Left colon (tissue), 2 donors: ENCODE measurements at regions not wholly inside any gene's neighbourhood (a gene's known extent, or its start where the extent isn't known, plus 50 kb on each side); places are given as distances from the start of the nearest gene placed in this dataset.

Source experiments
- ATAC-seq: fragments of 200-7000 bp; cut with Tn5 transposase; one replicate; pipeline ENCODE4 v1.9.1; 2020; ENCODE audit warnings: mild to moderate bottlenecking, moderate library complexity
- DNase-seq, 2 donors: peaks; one replicate each; pipeline ENCODE4 v3.0.0-alpha.2; 2020
- intact Hi-C, 2 donors: fragments of 100-400 bp; cut with DNase I in 1 of 2; cut with micrococcal nuclease in 1 of 2; formaldehyde crosslinking; loops; one replicate each; pipeline versions ENCODE4 v1.11.2 to v1.14.0; 2022; cut with DNase I, micrococcal nuclease
- donor health status: DM: no; HTN: no; CAD: no.
- donor health status: DM: yes; HTN: yes; CAD: no.

GRCh38 chr5:84634256-84634655 lies 249.6 kb upstream of the EDIL3 start:
- DNase-seq (no peak), ATAC-seq (no peak)
- intact Hi-C loops, result no loop called here

DNA sequence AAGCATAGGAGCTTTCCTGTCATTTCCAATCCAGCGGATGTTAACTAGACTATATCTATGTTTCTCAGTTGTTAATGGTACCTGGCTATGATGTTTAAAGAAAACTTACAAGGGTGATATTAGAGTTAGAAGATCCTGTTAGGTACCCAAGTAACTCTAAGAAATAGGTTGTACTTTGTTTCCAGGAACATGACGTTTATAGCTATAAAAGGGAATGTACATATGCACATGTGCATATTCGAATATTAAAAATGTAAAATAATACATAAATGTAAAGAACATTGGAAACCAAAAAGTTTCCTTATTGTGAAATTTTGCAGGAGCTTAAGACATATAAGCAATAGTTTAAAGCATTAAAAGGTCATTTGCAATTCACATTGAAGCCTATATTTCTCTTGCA lies 247.7 kb upstream of the EDIL3 start:
- no peak for ATAC-seq
- no peak for DNase-seq
- intact Hi-C loops, result no loop called here

- intact Hi-C loops, result no loop called here
- ATAC-seq (no peak), DNase-seq (no peak)
Observed at GRCh38 chr5:84628918-84629317, 244.2 kb upstream of the EDIL3 start.

- intact Hi-C loops, result no loop called here
- no peak for ATAC-seq
- no peak for DNase-seq
Observed at GRCh38 chr5:84623019-84623418, 238.3 kb upstream of the EDIL3 start.

- DNase-seq (no peak), ATAC-seq (no peak)
- intact Hi-C loops, result no loop called here
Observed at GRCh38 chr5:84622461-84622860, 237.8 kb upstream of the EDIL3 start.

- ATAC-seq, result no peak
- intact Hi-C loops, result no loop called here
- DNase-seq, result no peak
Observed at GRCh38 chr5:84618262-84618661, 233.6 kb upstream of the EDIL3 start.

- no peak for ATAC-seq
- intact Hi-C loops, result no loop called here
- no peak for DNase-seq
Observed at GRCh38 chr5:84614906-84615305, 230.2 kb upstream of the EDIL3 start.

DNA sequence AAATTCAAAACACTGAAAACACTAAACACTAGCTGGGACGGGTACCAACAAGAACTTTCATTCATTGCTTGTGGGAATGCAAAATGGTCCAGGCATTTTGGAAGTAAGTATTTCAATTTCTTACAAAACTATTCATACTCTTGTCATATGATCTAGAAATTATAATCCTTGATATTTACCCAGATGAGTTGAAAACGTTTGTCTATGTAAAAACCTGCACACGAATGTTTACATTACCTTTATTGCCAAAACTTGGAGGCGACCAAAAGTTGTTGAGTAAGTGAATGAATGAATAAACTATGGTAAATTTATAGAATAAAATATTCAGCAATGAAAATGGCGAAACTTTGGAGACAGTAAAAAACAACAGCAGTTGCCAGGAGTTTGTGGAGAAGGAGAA lies 222.1 kb upstream of the EDIL3 start:
- ATAC-seq (no peak), DNase-seq (no peak)
- intact Hi-C loops, result no loop called here

DNA sequence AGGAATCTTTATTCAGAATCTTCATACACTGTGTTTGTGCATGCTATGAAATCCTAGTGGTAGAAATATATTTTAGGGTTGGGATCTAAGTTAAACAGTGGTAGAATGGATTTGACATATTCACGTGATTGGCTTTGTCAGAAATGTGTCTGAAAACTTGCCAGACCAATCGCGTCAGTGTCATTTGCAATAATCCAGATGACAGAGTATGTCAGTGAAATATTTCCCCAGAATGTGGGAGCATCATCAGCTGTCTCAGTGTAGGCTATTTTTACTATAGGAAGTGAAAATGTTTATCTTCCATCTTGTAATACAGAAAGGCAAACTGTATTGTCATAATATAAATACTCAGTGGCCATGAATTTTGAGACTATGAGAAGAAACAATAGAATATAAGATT lies 220.6 kb upstream of the EDIL3 start:
- intact Hi-C loops, result no loop called here
- DNase-seq (no peak), ATAC-seq (no peak)

GRCh38 chr5:84603568-84604185 lies 219.0 kb upstream of the EDIL3 start:
- intact Hi-C loops, result no loop called here
- ATAC-seq (no peak), DNase-seq (no peak)

DNA sequence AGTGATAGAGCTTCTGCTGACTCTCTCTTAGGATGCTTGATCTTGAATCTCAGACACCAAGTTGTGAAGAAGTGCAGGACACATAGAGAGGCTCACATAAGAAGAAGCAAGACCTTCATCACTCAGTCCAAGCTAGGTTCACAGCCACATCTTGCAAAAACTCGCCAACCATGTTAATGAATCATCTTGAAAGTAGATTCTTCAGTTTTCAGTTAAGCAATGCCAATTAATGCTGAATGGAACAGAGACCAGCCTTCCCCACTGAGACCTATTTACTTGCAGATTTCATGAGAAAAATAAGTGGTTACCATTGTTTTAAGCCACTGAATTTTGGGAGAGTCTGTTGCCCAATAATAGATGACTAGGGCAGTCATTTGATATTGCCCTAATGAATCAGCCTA lies 217.7 kb upstream of the EDIL3 start:
- DNase-seq, result no peak
- intact Hi-C loops, result no loop called here
- ATAC-seq, result no peak

DNA sequence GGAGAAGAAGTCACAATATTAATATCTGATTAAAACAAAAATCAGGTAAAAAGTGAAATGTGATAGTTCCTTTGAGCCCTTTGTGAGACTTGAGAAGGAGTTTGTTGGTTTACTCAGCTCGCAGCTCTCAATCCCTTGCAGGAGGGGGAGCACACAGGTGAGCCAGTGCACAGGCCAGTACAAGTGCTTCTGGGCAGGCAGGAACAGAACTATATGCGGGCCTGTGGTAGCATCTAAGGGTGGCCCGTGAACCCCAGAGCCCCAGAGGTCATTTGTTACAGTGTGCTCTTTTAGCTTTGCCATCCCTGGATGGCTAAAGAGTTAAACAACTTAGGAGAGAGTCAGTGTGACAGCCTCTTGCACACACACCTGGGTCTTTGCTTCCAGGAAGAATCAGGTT lies 215.3 kb upstream of the EDIL3 start:
- intact Hi-C loops, result no loop called here
- DNase-seq (no peak), ATAC-seq (no peak)

GRCh38 chr5:84597904-84598303 lies 213.2 kb upstream of the EDIL3 start:
- ATAC-seq (no peak), DNase-seq (no peak)
- intact Hi-C loops, result no loop called here

GRCh38 chr5:84590629-84591028 lies 205.9 kb upstream of the EDIL3 start:
- ATAC-seq (no peak), DNase-seq (no peak)
- intact Hi-C loops, result no loop called here

GRCh38 chr5:84589926-84590325 lies 205.2 kb upstream of the EDIL3 start:
- intact Hi-C loops, result no loop called here
- ATAC-seq (no peak), DNase-seq (no peak)

DNA sequence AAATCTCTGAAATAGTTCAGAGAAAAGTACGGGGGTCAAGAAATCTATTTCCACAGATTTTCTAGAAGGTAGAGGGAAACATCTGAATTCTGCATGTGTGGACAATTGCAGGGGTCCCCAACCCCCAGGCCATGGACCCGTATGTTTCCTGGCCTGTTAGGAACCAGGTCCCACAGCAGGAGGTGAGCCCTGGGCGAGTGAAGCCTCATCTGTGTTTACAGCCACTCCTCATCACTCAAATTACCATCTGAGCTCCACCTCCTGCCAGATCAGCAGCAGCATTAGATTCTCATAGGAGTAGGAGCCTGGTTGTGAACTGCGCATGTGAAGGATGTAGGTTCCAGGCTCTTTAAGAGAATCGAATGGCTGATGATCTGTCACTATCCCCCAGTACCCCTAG lies 200.5 kb upstream of the EDIL3 start:
- ATAC-seq, result no peak
- intact Hi-C loops, result no loop called here
- no peak for DNase-seq

DNA sequence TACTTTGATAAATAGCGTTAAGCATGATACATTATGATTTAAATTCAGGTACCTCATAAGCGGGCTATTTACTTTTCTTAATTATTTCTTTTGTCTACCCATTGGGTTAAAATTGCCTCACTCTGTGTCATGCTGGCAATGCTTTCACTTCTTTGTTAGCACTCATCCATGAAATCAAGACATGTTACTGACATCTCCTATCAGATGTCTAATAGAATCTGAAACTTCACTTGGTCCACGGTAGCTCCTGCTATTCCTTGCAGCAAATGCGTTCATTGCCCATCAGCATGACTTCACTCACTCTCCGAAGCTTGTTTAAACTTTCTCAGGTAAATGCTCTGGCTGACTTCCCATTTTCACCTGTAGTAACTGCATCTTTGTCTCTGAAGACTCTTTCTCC lies 193.5 kb upstream of the EDIL3 start:
- DNase-seq, result no peak
- intact Hi-C loops, result no loop called here
- no peak for ATAC-seq

DNA sequence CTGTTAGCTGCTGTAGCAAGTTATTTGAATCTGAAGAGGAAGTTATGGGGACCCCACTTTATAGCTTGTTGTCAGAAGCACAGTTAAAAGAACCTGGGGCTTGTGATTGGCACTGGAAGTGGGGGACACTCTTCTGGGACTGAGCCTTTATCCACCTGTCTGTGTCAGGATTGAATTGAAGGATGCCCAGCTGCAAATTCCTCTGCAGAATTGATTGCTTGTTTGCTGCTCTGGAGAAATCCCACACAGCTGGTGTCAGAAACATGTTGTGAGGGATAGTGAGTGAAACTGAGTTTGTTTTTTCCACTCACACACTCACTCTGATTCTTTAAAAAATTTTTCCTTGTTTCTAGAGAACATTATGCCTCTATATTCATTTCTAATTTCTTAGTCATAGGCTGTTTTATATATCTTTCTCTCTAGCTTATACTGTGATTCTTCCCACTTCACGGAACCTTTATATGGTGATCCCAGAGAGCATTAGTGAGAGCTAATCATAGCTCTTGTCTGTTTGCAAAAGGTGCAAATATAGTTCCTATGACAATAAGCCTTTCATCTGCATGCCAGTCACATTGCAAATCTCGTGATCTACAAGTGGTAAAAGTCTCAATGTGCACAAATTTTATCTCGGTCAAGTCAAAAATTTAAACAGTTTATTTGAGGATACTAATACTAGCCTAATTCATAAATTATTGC lies 188.5 kb upstream of the EDIL3 start:
- no peak for ATAC-seq
- intact Hi-C loops, result no loop called here

DNA sequence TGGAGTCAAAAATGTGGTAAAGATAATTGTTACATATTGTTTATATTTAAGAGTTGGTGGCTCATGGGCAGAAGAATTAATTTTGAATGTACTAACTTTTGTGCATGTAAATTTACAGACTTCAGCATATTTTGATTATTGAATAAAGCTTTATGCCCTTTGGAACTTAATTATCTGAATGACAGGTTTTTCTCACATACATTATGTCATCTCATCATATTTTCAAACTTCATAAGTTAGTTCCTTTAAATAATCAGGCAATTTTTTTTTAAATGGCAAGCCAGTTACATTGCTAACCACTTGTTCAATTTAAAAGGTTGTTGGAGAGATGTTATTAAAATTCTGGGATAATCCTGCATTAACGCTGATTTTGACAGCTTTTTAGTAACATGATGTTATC lies 184.6 kb upstream of the EDIL3 start:
- no peak for ATAC-seq
- intact Hi-C loops, result no loop called here
- no peak for DNase-seq

More for the DNA sequence above, 188.5 kb upstream of the EDIL3 start:
- DNase-seq, result no peak

- no peak for ATAC-seq
- DNase-seq, result no peak
- intact Hi-C loops, result no loop called here
Observed at GRCh38 chr5:84568171-84568570, 183.5 kb upstream of the EDIL3 start.

GRCh38 chr5:84565866-84566265 lies 181.2 kb upstream of the EDIL3 start:
- no peak for DNase-seq
- intact Hi-C loops, result no loop called here
- no peak for ATAC-seq
